NCI-H146 (cell line): ENCODE measurements at regions not wholly inside any gene's neighbourhood (a gene's known extent, or its start where the extent isn't known, plus 50 kb on each side); places are given as distances from the start of the nearest gene placed in this dataset.

Experiments
- DNase-seq: peaks from one replicate; lab custom pipeline; 2025; lab: John Stamatoyannopoulos, UW

- DNase-seq: no peak
Measured at GRCh38 chr6:122122202-122122601, 277.2 kb upstream of the HSF2 start.

- no peak for DNase-seq
Measured at GRCh38 chr6:122122686-122123085, 276.8 kb upstream of the HSF2 start.

- DNase-seq: no peak
Measured at GRCh38 chr6:122124908-122125307, 274.5 kb upstream of the HSF2 start.

GRCh38 chr6:122126894-122127293, 272.6 kb upstream of the HSF2 start:
- no peak for DNase-seq

- DNase-seq: no peak
Measured at GRCh38 chr6:122128445-122128844, 271.0 kb upstream of the HSF2 start.

GRCh38 chr6:122129313-122130025, 270.0 kb upstream of the HSF2 start:
- DNase-seq: no peak

- no peak for DNase-seq
Measured at GRCh38 chr6:122130026-122130348, 269.5 kb upstream of the HSF2 start.

- DNase-seq: no peak
Measured at GRCh38 chr6:122130518-122130917, 268.9 kb upstream of the HSF2 start.

GRCh38 chr6:122136386-122136785, 263.1 kb upstream of the HSF2 start:
- DNase-seq: no peak

- DNase-seq: no peak
Measured at GRCh38 chr6:122140031-122140430, 259.4 kb upstream of the HSF2 start.

GRCh38 chr6:122141246-122141645, 258.2 kb upstream of the HSF2 start:
- no peak for DNase-seq

GRCh38 chr6:122143813-122144601, 255.4 kb upstream of the HSF2 start:
- DNase-seq: no peak

GRCh38 chr6:122145246-122145645, 254.2 kb upstream of the HSF2 start:
- DNase-seq: no peak

- no peak for DNase-seq
Measured at GRCh38 chr6:122145741-122146240, 253.7 kb upstream of the HSF2 start.

- DNase-seq: no peak
Measured at GRCh38 chr6:122147291-122147690, 252.2 kb upstream of the HSF2 start.

GRCh38 chr6:122151066-122151465, 248.4 kb upstream of the HSF2 start:
- DNase-seq: no peak

GRCh38 chr6:122151763-122152162, 247.7 kb upstream of the HSF2 start:
- DNase-seq: no peak

GRCh38 chr6:122153557-122153956, 245.9 kb upstream of the HSF2 start:
- DNase-seq: no peak

- DNase-seq: no peak
Measured at GRCh38 chr6:122154155-122154554, 245.3 kb upstream of the HSF2 start.

- DNase-seq: no peak
Measured at GRCh38 chr6:122154912-122155575, 244.4 kb upstream of the HSF2 start.

GRCh38 chr6:122161136-122161535, 238.3 kb upstream of the HSF2 start:
- no peak for DNase-seq

- DNase-seq: no peak
Measured at GRCh38 chr6:122165014-122165413, 234.4 kb upstream of the HSF2 start.

GRCh38 chr6:122170274-122170673, 229.2 kb upstream of the HSF2 start:
- DNase-seq: no peak
